Activated CD4-positive, CD25-positive, alpha-beta regulatory T cell (primary cell): ENCODE measurements at regions not wholly inside any gene's neighbourhood (a gene's known extent, or its start where the extent isn't known, plus 50 kb on each side); places are given as distances from the start of the nearest gene placed in this dataset.

Experiments used
- DNase-seq, 4 experiments: peaks; one replicate each; lab custom pipeline; 2025; lab: John Stamatoyannopoulos, UW

DNA sequence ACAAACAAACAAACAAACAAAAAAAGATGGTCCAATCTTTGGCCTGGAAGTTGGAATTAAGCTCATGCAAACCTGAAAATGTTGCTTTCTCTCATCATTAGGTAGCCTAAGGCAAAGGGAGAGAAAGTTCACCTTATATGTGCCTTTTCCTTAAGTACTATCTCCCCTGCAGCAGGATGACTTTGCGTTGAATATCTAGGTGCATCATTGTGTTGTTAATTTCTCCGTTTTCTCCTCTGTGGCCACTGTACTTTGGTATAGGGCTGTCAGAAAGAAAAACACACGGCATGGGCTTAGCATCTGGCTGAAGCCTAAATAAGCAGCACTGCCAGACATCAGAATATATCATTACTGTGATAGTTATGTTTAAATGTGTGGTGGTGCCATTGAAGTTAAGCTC lies 345.5 kb downstream of the BCAT1 start:
- no peak for DNase-seq

DNA sequence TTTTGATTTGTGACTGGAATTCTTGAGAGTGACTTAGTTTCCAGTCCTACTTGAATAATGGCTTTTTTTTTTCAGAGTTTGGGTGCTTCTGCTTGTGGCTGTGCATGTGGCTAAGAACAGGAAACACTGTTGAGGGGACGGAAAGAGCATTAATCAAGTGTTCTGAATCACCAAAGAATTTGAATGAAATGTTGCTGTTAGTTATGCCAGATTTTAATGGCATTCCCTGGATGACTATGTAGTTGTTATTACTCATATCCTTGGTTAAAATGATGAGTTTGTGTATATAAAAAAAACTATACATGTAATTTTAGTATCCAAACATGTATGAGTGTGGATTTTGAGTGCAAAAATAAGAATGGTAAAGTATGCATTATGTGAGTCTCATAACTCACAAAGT lies 347.9 kb downstream of the BCAT1 start:
- no peak for DNase-seq

DNA sequence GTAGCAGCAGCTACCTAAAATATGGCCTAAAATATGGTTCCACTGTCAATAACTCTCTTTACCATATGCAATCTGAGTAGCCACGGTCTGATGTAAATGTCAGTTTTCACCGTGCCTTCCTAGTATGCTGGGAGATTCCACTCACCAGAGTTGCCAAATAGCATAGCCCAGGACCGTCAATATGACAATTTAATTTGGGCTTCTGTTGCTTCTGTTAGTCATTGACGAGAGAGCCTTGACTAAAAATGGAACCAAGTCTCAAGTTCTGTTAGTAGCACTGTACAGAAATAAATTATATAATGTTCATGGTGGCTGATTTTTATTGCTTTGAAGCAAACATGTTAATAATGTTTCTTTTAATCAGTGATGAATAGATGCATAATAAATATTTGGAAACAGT lies 348.4 kb downstream of the BCAT1 start:
- DNase-seq, result no peak

DNA sequence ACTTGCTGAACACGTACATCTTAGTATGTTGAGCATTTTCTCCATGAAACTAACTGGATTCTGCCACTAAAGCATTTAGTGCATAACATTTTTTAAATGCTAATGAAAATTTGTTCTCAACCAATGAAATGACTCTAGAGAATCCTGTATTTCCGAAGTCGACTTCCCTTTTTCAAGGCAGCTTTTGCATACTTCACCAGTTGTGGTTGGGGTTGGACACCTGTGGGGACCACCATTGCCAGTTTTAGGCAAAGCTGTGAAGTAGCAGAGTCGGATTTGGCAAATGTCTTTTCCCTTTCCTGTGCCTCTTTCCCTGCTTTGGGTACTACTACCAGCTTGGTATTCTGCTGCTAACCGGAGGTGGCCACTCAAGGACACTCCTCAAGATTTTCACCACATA lies 349.2 kb downstream of the BCAT1 start:
- DNase-seq, result no peak

DNA sequence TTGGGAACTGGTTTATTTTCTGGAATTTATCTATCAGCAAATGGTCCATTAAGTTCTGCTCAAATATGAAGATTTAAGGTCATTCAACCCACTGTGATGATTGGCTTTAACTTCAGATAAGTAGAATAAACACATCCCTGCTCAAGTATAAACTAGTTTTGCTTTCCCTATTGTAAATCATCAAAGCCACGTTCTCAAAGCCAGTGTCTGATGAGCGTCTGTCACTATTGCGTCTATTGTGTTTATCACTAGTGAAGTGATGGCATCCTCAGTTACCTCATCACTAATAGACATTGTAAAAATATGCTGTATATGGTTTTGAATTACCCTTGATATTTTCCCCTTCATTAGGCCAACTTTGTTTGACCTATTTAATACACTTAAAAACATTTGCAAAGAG lies 351.3 kb downstream of the BCAT1 start:
- DNase-seq, result no peak

DNA sequence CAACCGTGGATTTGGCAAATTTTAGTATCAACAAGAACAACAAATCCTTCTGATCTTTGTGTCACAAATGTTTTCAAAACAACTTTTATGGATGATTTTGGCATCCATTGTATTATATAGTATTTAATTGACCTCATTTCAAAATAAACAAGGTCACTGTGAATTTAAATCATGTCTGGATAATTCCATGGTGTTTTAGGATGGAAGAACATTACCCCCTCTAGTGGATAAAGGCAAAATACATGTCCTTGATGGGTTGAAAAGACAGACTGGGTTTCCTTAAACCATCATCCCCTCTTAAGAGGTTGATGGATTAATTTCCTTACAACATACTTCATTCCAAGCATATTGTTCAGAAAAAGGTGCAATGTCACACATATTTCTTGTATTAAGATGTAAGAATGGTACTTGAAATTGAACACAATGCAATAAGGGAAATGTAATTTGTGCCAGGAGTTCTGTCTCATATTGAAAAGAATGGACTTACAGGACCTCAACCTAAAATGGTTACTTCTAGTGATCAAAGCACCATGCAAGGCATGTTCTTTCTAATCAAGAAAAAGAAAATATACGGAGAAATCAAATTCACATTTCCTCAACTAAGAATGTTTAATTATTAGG lies 352.0 kb downstream of the BCAT1 start:
- no peak for DNase-seq

DNA sequence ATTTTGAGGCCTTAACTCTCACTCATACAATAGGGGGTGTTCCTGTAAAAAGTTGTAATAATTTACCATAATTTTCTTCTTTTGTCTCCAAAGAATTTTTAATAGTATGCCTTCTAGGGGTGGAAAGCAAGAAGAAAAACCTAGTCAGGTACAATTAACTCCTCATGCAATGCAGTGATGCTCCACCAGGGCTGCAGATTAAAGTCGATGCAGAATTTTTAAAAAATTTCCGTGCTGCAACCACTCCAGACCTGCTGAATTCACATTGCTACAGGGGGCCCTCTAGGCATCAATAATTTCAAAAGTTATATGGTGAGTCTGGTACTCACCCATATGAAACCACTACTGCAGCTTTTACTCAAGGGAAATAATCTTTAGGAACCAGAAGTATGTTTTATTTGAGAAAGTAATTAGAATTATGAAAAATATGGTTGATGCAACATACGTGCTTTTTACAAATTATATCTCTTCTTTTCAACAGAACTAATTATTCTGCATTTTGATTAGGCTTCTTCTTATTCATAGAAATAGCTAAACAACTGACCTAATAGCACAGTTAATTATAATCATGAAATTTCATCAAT lies 353.2 kb downstream of the BCAT1 start:
- DNase-seq, result no peak

DNA sequence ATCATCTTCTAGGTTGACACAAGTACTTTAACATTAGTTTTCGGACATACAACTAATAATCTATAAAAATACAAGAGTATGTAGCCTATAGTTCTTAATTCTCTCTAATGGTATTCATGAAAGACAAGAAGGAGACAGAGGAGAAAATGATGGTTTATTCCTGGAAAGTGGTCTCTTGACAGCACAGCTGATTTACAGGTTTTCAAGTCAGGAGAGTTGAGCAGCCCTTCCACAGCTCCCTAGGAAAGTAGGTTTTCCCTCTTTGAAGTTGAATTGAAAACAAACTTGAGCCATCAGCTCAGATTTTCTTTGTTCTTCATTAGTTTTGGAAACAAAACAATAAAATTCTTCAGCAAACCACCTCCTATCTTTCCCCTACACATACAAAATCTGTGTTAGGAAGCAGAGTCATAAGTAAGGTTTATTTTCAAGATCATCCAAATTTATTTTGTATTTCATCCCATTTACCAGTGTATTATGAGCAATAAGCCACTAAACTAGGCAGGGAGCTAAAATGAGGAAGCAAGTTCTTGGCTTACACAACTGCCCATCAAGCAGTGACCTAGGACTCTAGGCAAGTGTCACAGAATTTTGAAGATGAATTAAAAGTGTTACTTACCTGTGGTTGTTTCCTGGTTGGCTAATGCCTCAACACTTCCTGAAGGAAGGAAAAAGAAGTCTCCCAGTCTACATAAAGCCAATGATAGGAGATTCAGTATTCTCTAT lies 357.0 kb downstream of the BCAT1 start:
- DNase-seq, result no peak

DNA sequence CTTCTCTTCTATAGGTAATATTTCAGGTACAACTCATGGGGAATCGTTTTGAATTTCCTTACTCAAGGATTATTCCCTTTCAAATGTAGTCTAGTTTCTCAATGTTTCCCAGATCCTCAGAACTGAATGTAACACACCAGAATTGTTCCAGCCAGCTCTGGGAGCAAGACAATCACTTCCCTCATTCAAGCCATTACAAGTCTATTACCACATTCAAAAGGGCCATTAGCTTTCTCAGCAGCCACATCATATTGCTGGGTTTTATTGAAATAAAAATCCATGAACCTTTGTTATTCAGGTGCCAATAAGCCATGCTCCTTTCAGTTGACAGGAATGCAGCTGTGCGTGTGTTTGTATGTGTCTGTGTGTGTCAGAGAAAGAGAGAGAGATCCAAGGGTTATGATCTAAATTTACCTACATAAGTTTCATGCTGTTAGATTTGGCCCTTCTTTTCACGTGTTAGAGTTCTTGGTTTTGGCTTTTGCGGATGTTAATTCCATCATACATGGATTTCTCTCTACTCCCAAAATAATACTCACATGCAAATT lies 357.7 kb downstream of the BCAT1 start:
- DNase-seq, result no peak

DNA sequence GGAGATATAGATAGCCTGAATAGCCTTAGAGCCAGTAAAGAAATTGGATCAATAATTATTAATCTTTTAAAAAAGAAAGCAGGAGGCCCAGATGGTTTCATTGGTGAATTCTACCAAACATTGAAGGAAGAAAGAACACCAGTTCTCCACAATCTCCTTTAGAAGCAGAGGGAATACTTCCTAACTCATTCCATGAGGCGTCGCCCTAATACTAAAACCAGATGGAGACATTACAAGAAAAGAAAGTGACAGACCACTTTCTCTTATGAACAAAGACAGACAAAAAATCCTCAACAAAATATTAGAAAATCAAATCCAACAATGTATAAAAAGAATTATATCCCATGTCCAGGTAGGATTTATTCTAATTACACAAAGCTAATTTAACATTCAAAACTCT lies 362.6 kb downstream of the BCAT1 start:
- DNase-seq, result no peak

DNA sequence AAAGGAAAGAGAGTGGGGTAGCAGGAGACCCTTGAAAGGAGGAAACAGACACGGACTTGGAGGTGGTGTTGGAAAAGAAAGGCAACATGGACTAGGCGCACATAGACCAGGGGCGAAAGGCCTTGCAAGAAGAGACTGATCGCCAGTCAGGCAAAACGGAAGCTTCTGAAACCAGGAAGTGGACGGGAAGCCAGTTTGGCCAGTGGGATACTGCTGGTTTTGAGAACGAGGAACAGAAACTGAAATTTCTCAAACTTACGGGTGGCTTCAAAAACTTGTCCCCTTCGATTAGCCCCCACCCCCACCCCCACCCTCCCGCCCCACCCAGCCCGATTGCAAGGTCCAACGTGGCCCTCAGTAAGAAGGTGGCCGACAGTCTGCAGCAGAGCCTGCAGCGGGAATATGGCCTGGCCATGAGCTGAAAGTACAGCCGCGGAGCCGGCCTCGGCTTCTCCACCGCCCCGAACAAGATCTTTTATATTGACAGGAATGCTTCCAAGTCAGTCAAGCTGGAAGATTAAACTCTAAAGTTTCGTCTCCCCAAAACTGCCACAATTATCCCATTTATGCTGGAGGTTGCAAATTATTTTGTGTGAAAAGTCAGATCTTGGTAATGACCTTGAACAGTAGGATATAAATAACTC lies 364.7 kb downstream of the BCAT1 start:
- no peak for DNase-seq

DNA sequence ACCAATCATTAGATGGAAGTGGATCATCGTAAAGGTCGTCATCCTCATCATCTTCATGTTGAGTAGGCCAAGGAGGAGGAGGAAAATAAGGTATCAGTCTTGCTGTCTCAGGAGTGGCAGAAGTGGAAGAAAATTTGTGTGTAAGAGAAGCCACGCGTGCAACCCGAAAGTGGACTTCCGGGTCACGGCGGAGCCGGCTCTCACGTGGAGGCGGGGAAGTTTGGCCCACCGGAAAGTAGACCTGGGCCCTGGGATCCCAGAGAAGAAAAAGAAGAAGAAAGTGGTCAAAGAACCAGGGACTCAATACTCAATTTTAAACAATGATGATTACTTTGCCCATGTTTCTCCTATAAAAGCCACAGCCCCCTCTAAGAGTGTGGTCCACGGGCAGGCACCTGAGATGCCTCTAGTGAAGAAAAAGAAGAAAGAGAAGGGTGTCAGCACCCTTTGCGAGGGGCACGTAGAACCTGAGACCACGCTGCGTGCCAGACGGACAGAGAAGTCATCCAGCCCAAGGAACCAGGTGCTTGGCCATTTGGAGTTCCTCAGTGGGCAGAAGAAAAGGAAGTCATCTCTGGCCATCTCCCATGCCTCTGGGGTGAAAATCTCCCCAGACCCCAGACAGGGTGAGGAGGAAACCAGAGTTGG lies 365.8 kb downstream of the BCAT1 start:
- no peak for DNase-seq

DNA sequence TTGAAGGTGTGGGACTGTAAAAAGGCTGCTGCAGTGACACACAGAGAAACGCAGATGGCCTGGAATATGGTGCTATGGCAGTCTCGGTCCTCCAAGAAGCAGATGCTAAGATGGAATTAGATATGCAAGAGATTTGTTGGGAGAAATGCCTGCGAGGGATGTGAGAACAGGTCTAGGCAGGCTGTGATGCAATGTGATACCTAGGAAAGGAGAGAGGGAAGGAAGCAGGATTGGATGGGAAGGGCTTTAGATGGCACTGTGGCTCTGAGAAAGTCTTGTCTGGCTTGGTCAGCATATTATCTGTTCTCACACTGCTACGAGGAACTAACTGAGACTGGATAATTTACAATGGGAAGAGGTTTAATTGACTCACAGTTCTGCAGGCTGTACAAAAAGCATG lies 374.4 kb downstream of the BCAT1 start:
- DNase-seq, result no peak

DNA sequence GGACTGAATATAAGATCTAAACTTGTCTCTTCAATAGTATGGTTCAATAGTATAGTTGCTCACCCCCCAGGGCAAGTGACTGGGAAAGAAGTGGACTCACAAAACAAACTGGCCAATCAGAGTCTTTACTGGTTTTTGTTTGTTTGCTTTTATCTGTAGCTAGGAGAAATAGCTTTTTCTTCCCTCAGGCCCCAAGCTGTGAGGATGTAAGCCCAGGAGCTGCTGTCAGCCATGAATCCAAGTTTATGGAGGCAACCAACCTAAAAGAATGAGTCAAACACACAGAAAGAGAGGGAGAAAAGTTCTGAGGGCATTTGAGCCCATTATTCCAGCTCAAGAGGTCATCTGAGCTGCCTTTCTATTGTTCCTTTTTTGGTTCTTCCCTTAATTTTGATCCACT lies 375.3 kb downstream of the BCAT1 start:
- no peak for DNase-seq

DNA sequence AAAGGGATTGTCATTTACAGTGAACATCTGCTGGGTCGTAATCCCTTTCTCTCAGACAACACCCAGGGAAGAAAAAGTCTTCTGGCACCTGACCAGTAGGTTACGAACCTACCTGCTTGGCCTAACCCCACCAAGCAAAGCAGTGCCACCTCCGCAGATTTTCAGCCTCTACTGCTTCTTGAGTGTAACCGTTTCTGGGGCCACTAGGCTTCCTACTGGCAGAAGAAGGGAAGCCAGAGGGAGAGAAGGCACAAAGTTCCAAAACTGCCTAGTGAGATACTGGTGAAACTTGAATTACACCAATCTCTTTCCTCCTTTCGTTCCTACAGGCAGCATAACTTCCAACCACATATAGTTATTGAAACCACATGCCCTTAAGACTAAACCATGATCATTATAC lies 383.6 kb downstream of the BCAT1 start:
- DNase-seq, result no peak

DNA sequence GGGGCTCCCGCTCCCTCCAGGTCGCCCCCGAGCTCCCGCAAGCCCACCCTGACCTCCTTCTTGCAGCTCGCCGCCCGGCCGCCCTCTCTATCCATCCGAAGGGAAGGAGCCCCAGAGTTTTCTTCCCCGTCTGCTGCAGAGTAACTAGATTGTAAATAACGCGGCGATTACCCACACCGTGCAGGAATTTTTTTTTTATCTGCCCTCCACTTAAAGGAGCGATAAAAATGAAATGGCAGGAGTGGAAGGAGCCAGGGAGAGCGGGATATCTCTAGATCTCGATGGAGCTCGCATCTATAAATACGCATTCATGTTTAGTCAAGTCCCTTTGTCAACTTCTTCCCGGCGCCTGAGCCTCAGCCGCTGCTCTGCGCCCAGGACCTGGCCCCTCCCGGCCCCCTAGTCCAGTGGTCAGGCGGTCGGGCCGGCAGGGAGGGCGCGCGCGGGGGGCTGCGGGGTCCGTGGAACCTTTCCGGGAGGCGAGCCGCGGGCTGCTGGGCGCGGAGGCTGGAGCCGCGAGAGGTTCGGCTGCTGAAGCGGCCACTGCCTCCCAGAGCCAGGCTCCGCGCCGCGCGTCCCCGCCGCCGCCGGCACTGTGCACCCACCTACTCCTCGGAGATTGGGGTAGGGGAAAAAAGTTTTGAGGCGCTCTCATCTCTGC lies 386.0 kb downstream of the BCAT1 start:
- no peak for DNase-seq

DNA sequence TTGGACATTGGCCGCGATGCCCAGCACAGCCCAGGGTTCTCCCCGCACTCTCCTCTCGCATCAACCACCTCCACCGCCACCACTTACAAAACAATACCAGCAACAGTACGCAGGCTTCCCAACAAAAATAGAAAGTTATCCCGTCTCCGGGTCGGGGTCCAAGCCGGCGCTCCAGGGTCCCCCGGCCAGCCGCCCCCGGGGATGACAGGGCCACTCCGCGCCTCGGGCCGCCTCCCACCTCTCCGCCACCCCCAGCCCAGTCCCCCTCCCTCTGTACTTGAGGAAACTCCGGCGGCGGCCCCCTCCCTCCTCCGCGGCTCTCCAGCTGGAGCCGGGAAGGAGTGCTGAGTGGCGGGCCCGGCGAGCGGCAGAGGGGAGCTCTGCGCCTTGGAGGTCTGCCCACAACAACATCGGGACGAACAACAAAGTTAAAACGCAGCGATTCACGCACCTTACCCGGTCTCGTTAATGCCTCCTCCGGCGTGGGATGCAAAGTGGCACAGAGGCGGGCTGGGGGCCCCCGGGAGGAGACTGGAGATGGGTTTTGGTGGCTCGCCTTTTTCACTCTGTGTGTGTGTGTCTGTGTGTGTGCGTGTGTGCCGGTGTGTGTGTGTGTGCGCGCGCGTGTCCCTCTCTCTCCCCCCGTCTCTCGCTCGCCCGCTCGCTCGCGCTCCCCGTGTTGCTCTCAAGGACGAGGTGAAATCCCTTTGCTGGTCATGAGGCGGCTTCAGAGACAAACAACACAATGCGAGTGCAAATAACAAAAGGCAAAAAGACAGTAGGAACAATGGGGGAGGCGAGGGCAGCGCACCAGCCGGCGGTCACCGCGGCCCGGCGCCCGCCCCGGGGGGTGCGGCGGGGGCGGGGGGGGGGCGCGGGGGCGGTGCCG lies 386.8 kb downstream of the BCAT1 start:
- no peak for DNase-seq

DNA sequence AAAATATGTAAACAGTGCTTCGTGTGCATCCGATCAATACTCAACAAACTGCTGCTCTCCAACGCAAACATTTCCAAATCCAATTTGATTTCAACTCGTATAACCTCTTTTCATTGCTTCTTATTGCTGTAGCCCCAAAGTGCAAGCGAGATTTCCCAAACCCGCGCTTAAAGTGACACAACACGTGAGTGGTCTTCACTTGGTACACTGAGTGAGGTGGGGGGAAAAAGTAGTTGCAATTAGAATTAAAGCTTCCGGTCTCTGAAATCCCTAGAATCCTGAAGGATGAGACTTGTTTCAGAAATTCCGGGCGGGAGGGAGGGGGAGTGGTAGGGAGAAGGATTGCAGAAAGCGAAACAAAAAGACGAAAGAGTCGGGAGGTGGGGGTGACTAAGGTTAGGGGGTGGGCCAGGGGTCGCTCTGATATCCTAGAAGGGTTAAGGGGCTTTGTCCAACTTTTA lies 387.5 kb downstream of the BCAT1 start:
- DNase-seq, result no peak

DNA sequence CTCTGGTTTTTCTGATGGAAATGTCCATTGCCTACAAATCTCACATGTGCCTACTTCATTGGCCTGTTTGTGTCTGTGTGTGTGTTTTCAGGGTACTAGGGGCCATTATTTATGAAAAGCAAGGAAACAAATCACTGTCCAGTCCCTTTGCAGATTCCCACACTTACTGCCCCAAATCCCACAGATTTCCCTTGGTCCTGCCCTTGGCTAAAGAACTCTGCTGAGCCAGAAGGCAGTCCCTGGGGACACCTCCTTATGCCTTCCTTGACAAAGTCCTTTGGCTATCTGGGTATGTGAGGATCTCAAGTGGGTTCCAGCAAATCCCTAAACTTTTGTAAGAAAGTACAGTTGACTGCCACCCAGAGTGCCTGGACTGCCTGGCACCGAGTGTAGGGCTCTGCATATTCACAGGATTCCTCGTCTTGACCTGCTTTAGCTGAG lies 388.1 kb downstream of the BCAT1 start:
- no peak for DNase-seq

DNA sequence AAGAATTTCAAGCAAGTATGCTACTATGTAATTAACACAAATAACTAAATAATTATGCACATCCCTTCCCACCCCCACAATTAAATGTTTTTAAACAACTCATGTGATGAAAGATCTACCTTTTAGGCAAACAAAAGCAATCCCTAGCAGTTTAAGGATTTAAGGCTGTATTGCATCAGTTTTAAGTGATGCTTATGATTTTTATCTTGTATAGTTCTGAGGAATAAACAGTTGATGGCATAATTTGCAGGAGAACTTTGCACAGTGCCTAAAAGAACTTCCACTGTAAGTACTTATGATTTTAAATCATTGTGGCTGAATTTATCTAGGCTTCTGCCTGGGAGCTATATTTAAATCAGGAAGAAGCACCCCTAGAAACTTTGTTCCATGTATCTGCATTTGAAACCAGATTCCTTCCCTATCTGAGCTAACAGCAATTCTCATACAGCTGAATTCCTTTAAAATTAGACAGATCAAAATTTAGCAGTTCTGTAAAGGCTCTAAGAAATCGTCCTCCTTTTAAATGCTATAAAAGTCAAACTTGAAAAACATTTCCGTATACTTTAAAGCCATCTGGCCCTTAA lies 388.6 kb downstream of the BCAT1 start:
- DNase-seq, result no peak
